Liver (tissue), 3 donors: ENCODE measurements at regions not wholly inside any gene's neighbourhood (a gene's known extent, or its start where the extent isn't known, plus 50 kb on each side); places are given as distances from the start of the nearest gene placed in this dataset.

Experiments used
- RAD21 ChIP-seq, 2 donors: IDR thresholded peaks; 2 replicates each; pipeline ENCODE4 v1.6.1; 2016; ENCODE audit warnings: antibody characterized with exemption in 2 of 2, mild to moderate bottlenecking in 2 of 2
- SP1 ChIP-seq: IDR thresholded peaks from 2 replicates; pipeline ENCODE4 v1.6.1; 2018; ENCODE audit warnings: antibody characterized with exemption, mild to moderate bottlenecking
- YY1 ChIP-seq: IDR thresholded peaks from 2 replicates; pipeline ENCODE4 v1.6.1; 2016; ENCODE audit warnings: antibody characterized with exemption, mild to moderate bottlenecking
- TF ChIP-seq, protein P1 (sequence below): IDR thresholded peaks from 2 replicates; pipeline ENCODE4 v1.6.1; 2016; ENCODE audit warnings: antibody characterized with exemption
- TF ChIP-seq, protein P2 (sequence below): fragments of 150-350 bp; IDR thresholded peaks from 2 replicates; pipeline ENCODE4 v1.5.1; 2017; ENCODE audit warnings: improper control_type of control experiment, low read depth, low read length; ENCODE audit not compliant: missing input control
- TF ChIP-seq, protein P3 (sequence below): IDR thresholded peaks from 2 replicates; pipeline ENCODE4 v1.6.1; 2016; ENCODE audit warnings: antibody characterized with exemption
- donor health status: healthy.
- donor health status: healthy.

DNA sequence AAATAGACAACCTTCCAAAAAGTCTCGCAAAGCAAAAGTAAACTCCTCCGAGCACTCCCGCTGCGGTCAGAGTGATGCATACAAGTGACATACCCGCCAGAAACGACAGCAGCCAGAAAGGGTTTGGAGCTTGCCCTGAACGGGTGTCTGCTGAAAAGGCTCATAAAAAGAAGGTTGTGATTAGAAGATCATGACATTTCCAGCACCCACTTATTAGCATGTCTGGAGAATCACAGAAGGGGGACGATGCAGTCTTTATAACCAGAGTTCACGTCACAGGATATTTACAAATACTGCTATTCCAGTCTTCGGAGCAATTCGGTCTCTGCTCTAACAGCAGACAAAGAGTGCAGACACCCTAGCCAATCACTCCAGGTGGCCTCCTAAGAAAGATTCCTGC lies 59.1 kb upstream of the FRMD4B start:
- TF ChIP-seq, protein P1, sequence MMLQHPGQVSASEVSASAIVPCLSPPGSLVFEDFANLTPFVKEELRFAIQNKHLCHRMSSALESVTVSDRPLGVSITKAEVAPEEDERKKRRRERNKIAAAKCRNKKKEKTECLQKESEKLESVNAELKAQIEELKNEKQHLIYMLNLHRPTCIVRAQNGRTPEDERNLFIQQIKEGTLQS, result no peak
- TF ChIP-seq, protein P2, sequence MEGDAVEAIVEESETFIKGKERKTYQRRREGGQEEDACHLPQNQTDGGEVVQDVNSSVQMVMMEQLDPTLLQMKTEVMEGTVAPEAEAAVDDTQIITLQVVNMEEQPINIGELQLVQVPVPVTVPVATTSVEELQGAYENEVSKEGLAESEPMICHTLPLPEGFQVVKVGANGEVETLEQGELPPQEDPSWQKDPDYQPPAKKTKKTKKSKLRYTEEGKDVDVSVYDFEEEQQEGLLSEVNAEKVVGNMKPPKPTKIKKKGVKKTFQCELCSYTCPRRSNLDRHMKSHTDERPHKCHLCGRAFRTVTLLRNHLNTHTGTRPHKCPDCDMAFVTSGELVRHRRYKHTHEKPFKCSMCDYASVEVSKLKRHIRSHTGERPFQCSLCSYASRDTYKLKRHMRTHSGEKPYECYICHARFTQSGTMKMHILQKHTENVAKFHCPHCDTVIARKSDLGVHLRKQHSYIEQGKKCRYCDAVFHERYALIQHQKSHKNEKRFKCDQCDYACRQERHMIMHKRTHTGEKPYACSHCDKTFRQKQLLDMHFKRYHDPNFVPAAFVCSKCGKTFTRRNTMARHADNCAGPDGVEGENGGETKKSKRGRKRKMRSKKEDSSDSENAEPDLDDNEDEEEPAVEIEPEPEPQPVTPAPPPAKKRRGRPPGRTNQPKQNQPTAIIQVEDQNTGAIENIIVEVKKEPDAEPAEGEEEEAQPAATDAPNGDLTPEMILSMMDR, result no peak
- TF ChIP-seq RAD21 (IDR thresholded peaks at IDR 0.05), result no peak
- no peak for TF ChIP-seq SP1
- no peak for TF ChIP-seq YY1
- TF ChIP-seq, protein P3, sequence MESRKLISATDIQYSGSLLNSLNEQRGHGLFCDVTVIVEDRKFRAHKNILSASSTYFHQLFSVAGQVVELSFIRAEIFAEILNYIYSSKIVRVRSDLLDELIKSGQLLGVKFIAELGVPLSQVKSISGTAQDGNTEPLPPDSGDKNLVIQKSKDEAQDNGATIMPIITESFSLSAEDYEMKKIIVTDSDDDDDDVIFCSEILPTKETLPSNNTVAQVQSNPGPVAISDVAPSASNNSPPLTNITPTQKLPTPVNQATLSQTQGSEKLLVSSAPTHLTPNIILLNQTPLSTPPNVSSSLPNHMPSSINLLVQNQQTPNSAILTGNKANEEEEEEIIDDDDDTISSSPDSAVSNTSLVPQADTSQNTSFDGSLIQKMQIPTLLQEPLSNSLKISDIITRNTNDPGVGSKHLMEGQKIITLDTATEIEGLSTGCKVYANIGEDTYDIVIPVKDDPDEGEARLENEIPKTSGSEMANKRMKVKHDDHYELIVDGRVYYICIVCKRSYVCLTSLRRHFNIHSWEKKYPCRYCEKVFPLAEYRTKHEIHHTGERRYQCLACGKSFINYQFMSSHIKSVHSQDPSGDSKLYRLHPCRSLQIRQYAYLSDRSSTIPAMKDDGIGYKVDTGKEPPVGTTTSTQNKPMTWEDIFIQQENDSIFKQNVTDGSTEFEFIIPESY, result no peak
